Nephron (organoid): ENCODE measurements at regions not wholly inside any gene's neighbourhood (a gene's known extent, or its start where the extent isn't known, plus 50 kb on each side); places are given as distances from the start of the nearest gene placed in this dataset.
A peak's percentile ranks its signal among the peaks of the same experiment; 100 is the strongest.

ENCODE experiments used
- H3K27ac Mint-ChIP-seq, 3 experiments: 2 replicates each; pipeline ENCODE4 v1.8.0; 2020; ENCODE audit warnings: mixed read lengths in 3 of 3, mild to moderate bottlenecking in 2 of 3, moderate library complexity in 1 of 3
- H3K27me3 Mint-ChIP-seq: 2 replicates; pipeline ENCODE4 v1.8.0; 2021; ENCODE audit warnings: low read depth, mild to moderate bottlenecking, moderate library complexity, mixed read lengths
- H3K36me3 Mint-ChIP-seq: 2 replicates; pipeline ENCODE4 v1.8.0; 2020; ENCODE audit warnings: low read depth, mixed read lengths
- H3K4me1 Mint-ChIP-seq: 2 replicates; pipeline ENCODE4 v1.8.0; 2020; ENCODE audit warnings: mixed read lengths
- H3K4me3 Mint-ChIP-seq, 3 experiments: 2 replicates each; pipeline ENCODE4 v1.8.0; 2020; ENCODE audit warnings: mild to moderate bottlenecking in 3 of 3, mixed read lengths in 3 of 3, moderate library complexity in 2 of 3
- H3K9me3 Mint-ChIP-seq: 2 replicates; pipeline ENCODE4 v1.8.0; 2020; ENCODE audit warnings: mixed read lengths
- CTCF ChIP-seq, 3 experiments: fragments of 200-600 bp; sonication (generic); IDR thresholded peaks; one replicate each; pipeline ENCODE4 v1.5.0; 2021; ENCODE audit warnings: antibody characterized with exemption in 3 of 3; ENCODE audit not compliant: unreplicated experiment in 3 of 3

DNA sequence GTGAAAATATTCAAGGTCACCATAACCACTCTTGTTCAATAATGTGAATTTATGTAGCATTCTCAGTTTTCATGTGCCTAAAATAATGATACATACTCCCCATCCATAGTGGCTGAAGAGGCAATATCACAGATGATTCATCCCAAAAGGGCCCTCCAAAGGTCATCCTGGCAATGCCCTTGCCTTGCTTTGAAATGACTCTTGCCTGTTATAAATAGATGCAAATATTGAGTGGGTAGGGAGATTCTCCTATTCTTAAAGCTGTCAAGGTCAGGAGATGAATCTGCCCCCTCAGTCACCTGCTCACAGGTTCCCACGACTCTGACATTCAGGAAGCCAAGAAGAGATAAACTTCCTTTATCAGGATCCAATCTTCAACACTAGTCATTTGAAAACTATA lies 490.5 kb downstream of the TNS1 start:
- no peaks in the 10 kb centered on the region for H3K9me3 Mint-ChIP-seq
- no peaks in the 10 kb centered on the region for H3K27me3 Mint-ChIP-seq
- H3K27ac Mint-ChIP-seq = peak overlapping the region; percentile 6 to 70 (median 31)
- H3K36me3 Mint-ChIP-seq = no peaks in the 10 kb centered on the region
- peak overlapping the region in 1 of 3 experiments; percentile 1 for H3K4me3 Mint-ChIP-seq
- no peak for TF ChIP-seq CTCF (IDR thresholded peaks at IDR 0.05; ENCODE audit: unreplicated experiment in 3 of 3)
- peaks cover 37% of the 10 kb centered on the region for H3K4me1 Mint-ChIP-seq

GRCh38 chr2:217511850-217512249 lies 490.9 kb downstream of the TNS1 start:
- Mint-ChIP-seq H3K9me3 (no peaks in the 10 kb centered on the region), H3K27me3 (no peaks in the 10 kb centered on the region), H3K4me1 (peaks cover 37% of the 10 kb centered on the region), H3K36me3 (no peaks in the 10 kb centered on the region), H3K27ac (peak overlapping the region in 2 of 3 experiments; percentile 91 to 95), H3K4me3 (no peak overlapping the region)
- no peak for TF ChIP-seq CTCF (IDR thresholded peaks at IDR 0.05; ENCODE audit: unreplicated experiment in 3 of 3)

- Mint-ChIP-seq H3K36me3 (no peaks in the 10 kb centered on the region), H3K27me3 (no peaks in the 10 kb centered on the region), H3K27ac (peak overlapping the region; percentile 80 to 95 (median 91)), H3K4me3 (peak overlapping the region in 2 of 3 experiments; percentile 16 to 19), H3K9me3 (no peaks in the 10 kb centered on the region), H3K4me1 (peaks cover 37% of the 10 kb centered on the region)
- peak; percentile 65 to 80 (median 77) for TF ChIP-seq CTCF (IDR thresholded peaks at IDR 0.05; ENCODE audit: unreplicated experiment in 3 of 3)
These were observed 492.0 kb downstream of the TNS1 start for GRCh38 chr2:217510771-217511291.

DNA sequence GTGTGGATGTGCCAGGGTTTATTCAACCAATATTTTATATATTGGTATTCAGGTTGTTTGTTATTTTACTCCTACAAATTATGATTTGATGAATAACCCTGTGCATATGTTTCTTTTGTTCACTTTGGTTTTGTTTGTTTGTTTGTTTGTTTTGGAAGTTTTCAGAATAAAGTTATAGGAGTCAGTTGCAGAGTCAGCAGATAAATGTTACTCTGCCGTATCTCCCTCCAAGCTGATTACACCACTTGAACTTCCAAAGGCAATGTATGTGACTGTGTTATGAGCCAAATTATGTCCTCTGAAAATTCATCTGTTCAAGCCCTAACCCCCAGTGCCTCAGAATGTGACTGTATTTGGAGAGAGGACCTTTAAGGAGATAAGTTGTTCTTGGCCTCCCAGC lies 497.5 kb downstream of the TNS1 start:
- Mint-ChIP-seq H3K4me3 (no peak overlapping the region), H3K4me1 (peaks cover 13% of the 10 kb centered on the region), H3K36me3 (peaks cover 4% of the 10 kb centered on the region), H3K27ac (no peak overlapping the region), H3K27me3 (no peaks in the 10 kb centered on the region), H3K9me3 (no peaks in the 10 kb centered on the region)
- TF ChIP-seq CTCF (IDR thresholded peaks at IDR 0.05; ENCODE audit: unreplicated experiment in 3 of 3) = no peak

DNA sequence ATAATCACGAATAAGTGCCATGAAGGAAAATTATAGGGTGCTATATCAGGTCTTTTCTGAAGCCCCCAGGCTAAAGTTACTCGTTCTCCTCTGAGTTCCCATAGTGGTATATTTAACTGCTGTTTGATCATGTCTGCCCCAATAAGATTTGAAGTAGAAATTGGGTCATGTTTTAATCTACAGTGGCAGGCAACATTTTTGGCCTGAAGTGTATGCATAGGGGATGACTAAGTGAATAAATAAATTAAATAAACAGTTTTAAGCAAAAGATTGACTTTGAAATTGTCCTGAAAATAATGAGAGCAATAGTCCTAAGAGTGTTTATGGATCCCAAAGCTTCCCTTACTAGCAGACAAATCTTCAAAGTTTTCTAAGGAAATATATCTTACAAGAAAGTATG lies 500.9 kb downstream of the TNS1 start:
- Mint-ChIP-seq H3K4me1 (peaks cover 9% of the 10 kb centered on the region), H3K9me3 (no peaks in the 10 kb centered on the region), H3K36me3 (peaks cover 4% of the 10 kb centered on the region), H3K27me3 (no peaks in the 10 kb centered on the region), H3K27ac (no peak overlapping the region), H3K4me3 (no peak overlapping the region)
- TF ChIP-seq CTCF (IDR thresholded peaks at IDR 0.05; ENCODE audit: unreplicated experiment in 3 of 3) = no peak

DNA sequence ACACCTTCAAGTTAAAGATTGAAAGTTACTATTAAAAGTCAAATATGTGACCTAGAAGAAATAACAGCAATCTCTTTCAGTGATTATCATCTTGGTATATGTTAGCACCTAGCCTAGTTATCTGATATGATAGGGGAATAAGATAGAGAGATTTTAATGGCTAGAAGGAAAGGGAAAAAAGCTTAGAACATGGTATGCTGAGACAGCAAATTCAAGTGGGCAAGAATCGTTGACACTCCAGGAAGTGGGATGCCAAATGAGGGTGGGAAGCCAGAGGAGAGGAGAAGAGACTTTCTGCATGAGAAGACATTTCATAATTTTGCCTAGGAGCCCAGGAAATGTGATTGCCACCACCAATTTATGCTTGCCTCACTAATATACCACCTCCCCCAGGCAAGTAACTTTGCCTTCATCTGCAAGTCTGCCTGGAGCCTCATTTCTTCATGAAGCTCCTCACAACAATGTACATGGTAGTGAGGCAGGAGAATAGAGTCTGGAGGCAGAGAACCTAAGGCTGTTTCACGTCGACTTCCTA lies 504.9 kb downstream of the TNS1 start:
- peaks cover 9% of the 10 kb centered on the region for H3K4me1 Mint-ChIP-seq
- peak overlapping the region in 1 of 3 experiments; percentile 37 for H3K27ac Mint-ChIP-seq
- peaks cover 5% of the 10 kb centered on the region for H3K36me3 Mint-ChIP-seq
- no peaks in the 10 kb centered on the region for H3K27me3 Mint-ChIP-seq
- peaks cover 4% of the 10 kb centered on the region for H3K9me3 Mint-ChIP-seq
- H3K4me3 Mint-ChIP-seq = no peak overlapping the region
- TF ChIP-seq CTCF (IDR thresholded peaks at IDR 0.05; ENCODE audit: unreplicated experiment in 3 of 3) = no peak
